ENCODE measurements at regions not wholly inside any gene's neighbourhood (a gene's known extent, or its start where the extent isn't known, plus 50 kb on each side); places are given as distances from the start of the nearest gene placed in this dataset.

- no peak for TF ChIP-seq GATA2 (IDR thresholded peaks at IDR 0.05; ENCODE audit: low read depth, low read length)
- TF ChIP-seq GATA3 (IDR thresholded peaks at IDR 0.05; ENCODE audit: low read depth, low read length) = no peak
Observed at GRCh38 chr2:161052214-161052613, 108.0 kb upstream of the TANK start.
